GM12864 (cell line): ENCODE measurements at regions not wholly inside any gene's neighbourhood (a gene's known extent, or its start where the extent isn't known, plus 50 kb on each side); places are given as distances from the start of the nearest gene placed in this dataset.

Source experiments
- DNase-seq: peaks from one replicate; pipeline ENCODE4 v3.0.0-alpha.2; 2011; ENCODE audit warnings: low read depth
- H3K4me3 ChIP-seq: 2 replicates; pipeline ENCODE4 v1.5.1; 2011; ENCODE audit warnings: mild to moderate bottlenecking, low read depth, low read length, control low read depth
- TF ChIP-seq, protein P1 (sequence below): IDR thresholded peaks from 2 replicates; pipeline ENCODE4 v1.5.1; 2011; ENCODE audit warnings: low read depth, mild to moderate bottlenecking, moderate library complexity, low read length, control low read depth, inconsistent platforms; ENCODE audit errors: missing control alignments

DNA sequence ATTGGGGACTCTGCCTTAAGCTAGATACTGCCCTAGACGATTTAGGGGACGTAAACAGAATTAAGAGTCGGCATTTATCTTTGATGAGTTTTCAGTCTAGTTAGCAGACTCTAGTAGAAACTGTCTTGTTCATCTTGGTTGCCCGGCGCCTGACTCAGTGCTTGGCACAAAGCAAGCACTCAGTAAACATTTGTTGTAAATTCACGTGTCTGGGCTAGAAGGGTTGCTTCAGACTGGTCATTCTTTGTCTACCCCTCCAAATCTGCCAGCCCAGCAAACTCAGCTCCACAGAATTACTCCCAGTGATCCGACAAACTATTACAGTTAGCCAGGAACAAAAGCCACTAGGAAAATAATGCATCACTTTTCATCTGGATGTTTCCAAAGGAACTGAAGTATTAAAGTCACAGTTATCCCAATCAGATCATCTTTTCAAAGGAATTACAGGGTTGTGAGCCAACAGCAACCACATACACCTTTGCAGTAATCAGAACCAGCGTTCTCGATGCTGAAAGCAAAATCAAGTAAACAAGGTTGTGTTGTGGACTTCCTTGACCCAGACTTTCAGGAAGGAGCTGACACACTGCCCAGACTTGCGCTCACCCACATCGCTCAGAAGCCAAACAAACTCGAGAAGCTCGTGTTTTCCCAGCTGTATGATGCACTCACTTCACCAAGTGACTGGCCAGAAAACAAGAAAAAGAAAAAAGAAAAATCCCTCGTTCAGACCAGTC is 66.5 kb upstream of the GADD45A start:
- TF ChIP-seq, protein P1, sequence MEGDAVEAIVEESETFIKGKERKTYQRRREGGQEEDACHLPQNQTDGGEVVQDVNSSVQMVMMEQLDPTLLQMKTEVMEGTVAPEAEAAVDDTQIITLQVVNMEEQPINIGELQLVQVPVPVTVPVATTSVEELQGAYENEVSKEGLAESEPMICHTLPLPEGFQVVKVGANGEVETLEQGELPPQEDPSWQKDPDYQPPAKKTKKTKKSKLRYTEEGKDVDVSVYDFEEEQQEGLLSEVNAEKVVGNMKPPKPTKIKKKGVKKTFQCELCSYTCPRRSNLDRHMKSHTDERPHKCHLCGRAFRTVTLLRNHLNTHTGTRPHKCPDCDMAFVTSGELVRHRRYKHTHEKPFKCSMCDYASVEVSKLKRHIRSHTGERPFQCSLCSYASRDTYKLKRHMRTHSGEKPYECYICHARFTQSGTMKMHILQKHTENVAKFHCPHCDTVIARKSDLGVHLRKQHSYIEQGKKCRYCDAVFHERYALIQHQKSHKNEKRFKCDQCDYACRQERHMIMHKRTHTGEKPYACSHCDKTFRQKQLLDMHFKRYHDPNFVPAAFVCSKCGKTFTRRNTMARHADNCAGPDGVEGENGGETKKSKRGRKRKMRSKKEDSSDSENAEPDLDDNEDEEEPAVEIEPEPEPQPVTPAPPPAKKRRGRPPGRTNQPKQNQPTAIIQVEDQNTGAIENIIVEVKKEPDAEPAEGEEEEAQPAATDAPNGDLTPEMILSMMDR, result no peak
- H3K4me3 ChIP-seq, result no peak overlapping the region
- no peak for DNase-seq

- H3K4me3 ChIP-seq, result no peak overlapping the region
Observed at GRCh38 chr1:67619080-67619479, 65.9 kb upstream of the GADD45A start.

GRCh38 chr1:67623906-67624305 is 61.1 kb upstream of the GADD45A start:
- DNase-seq, result no peak
- no peak overlapping the region for H3K4me3 ChIP-seq
- TF ChIP-seq, protein P1, result no peak

More at GRCh38 chr1:67619080-67619479, 65.9 kb upstream of the GADD45A start:
- no peak for DNase-seq
- TF ChIP-seq, protein P1, result no peak

DNA sequence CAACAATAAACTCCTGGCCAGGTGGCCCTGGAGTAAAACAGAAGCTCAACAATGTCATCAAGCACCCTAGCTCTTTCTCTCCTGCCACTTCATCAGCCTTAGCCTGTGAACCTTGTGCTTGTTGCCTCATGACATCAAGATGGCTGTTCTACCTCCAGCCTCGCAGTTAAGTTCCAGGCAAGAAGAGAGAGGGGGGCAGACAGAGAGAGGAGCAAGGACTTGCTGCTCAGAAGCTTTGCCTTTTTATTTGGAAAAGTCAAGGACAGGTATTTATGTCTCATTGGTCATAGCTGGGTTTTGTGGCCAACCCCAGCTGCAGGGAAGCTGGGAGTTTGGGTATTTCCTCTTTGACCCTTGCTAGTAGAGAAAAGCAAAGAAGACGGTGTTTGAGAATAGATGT is 60.3 kb upstream of the GADD45A start:
- H3K4me3 ChIP-seq, result no peak overlapping the region
- DNase-seq, result no peak
- TF ChIP-seq, protein P1, result no peak

DNA sequence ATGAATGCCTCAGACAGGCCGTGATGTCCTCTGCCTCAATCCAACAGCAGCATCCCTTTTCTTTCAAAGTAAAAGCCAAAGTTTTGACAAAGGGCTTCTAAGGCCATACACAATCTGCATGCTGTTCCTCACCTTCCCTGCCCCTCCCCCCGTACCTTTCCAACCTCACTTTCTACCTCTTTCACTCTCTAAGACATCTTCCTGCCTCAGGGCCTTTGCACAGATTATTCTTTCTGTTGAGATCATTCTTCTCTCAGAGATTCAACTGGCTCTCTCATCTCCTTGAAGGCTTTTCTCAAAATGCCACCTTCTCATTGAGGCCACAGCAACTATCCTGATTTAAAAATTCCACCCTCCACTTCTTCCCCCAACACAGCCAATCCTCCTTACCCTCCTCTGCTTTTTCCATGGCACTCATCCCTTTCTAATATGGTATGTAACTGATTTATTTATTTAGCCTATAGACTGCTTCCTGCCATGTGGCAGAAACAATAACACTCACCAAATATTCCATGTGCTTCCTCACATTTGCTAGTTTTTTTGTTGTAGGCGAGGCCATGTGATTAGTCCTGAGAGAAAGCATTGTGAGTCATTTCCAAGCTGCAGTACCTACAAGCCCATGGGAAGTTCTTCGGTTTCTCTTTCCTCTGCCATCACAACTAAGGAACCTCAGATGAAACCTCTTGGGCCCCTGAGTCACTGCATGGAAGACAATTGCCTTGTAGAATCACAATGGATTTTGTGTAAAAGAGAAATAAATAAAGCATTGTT is 58.7 kb upstream of the GADD45A start:
- TF ChIP-seq, protein P1, result no peak
- no peak for DNase-seq
- H3K4me3 ChIP-seq, result no peak overlapping the region

DNA sequence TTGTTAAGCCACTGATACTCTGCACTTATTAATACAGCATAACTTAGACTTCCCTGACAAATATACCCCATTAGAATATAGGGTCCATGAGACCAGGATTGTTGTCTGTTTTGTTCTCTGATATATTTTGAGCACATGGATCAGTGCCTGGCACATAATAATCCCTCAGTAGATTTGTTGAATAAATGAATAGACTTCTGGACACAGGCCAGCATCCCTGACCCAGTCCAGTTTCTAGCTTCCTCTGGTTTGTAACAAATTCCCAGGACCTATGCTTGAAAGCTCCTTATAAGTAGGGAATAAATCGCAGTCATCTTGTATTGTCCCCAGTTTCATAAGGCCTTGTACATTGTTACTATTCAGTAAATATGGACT is 58.2 kb upstream of the GADD45A start:
- no peak overlapping the region for H3K4me3 ChIP-seq
- DNase-seq, result no peak
- TF ChIP-seq, protein P1, result no peak
